ENCODE measurements at regions not wholly inside any gene's neighbourhood (a gene's known extent, or its start where the extent isn't known, plus 50 kb on each side); places are given as distances from the start of the nearest gene placed in this dataset.

GRCh38 chr19:30167206-30167868 lies 204.8 kb upstream of the ZNF536 start:
- H3K27me3 ChIP-seq (replicated peaks; ENCODE audit: insufficient read depth): no peaks in the 10 kb centered on the region
- DNase-seq (ENCODE audit: low spot score) (no peak), ATAC-seq (ENCODE audit: insufficient number of reproducible peaks, low FRiP score, low read depth) (no peak)
- H3K27ac ChIP-seq: no peak overlapping the region
- no peaks in the 10 kb centered on the region for H3K4me1 ChIP-seq (ENCODE audit: control insufficient read depth in 1 of 2, low read depth in 2 of 2)
- H3K36me3 ChIP-seq: no peaks in the 10 kb centered on the region
- H3K4me3 ChIP-seq: no peak overlapping the region
- H3K9me3 ChIP-seq: no peaks in the 10 kb centered on the region
- no peak for TF ChIP-seq CTCF (IDR thresholded peaks at IDR 0.05)

DNA sequence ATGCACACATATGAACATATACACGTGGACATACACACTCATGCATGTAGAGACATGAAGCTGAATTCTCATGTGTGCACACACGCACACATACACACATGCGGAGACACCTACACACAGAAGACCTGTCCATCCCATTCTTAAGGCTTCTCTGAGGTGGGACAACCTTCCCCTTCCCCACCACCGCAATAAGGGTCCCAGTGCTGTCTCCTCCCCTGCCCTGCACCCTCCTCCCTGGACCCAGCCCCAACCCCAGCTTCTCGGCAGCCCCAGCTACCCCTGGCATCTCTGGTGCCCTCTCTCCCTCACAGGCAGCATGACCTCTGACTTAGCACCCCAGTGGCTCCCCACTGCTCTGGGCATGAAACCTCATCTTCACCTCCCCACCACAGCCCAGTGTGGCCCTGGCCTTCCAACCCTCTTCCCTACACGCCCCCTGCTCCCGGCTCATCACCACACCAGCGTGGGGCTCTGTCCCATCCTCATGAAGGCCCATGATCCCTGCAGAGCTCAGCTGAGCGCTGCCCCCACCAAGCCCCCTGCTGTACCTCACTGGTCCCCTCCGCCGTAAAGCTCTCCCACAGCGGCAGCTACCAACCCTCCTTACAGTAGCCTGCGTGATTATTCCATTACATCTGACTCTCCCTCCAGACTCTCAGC lies 204.1 kb upstream of the ZNF536 start:
- Histone ChIP-seq H3K4me1 (ENCODE audit: control insufficient read depth in 1 of 2, low read depth in 2 of 2) (no peaks in the 10 kb centered on the region), H3K4me3 (no peak overlapping the region), H3K36me3 (no peaks in the 10 kb centered on the region), H3K27me3 (replicated peaks; ENCODE audit: insufficient read depth) (no peaks in the 10 kb centered on the region), H3K27ac (no peak overlapping the region), H3K9me3 (no peaks in the 10 kb centered on the region)
- no peak for ATAC-seq (ENCODE audit: insufficient number of reproducible peaks, low FRiP score, low read depth)
- DNase-seq (ENCODE audit: low spot score): no peak
- no peak for TF ChIP-seq CTCF (IDR thresholded peaks at IDR 0.05)

DNA sequence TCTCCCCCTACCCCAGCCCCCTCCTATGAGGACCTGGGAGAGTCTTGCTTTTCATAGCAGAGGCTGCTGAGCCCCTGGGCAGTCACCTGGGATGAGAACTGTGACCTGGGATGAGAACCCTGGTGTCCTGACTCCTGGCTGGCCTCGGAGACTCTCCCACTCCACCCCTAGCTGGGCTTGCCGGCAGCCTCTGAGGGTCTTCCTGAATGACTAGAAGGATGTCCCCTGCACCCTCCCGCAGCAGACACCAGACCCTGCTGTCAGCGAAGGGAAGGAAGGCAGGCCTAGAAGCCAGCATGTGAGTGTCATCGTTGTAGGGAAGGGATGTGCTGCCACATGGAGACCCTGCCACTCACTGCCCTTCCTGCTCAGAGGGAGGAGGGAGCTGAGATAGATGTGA lies 203.4 kb upstream of the ZNF536 start:
- H3K27ac ChIP-seq: no peak overlapping the region
- no peak for TF ChIP-seq CTCF (IDR thresholded peaks at IDR 0.05)
- no peaks in the 10 kb centered on the region for H3K27me3 ChIP-seq (replicated peaks; ENCODE audit: insufficient read depth)
- DNase-seq (ENCODE audit: low spot score) (no peak), ATAC-seq (ENCODE audit: insufficient number of reproducible peaks, low FRiP score, low read depth) (no peak)
- H3K4me3 ChIP-seq: no peak overlapping the region
- H3K9me3 ChIP-seq: no peaks in the 10 kb centered on the region
- no peaks in the 10 kb centered on the region for H3K36me3 ChIP-seq
- no peaks in the 10 kb centered on the region for H3K4me1 ChIP-seq (ENCODE audit: control insufficient read depth in 1 of 2, low read depth in 2 of 2)

GRCh38 chr19:30169196-30169900 lies 202.8 kb upstream of the ZNF536 start:
- Histone ChIP-seq H3K9me3 (no peaks in the 10 kb centered on the region), H3K27ac (no peak overlapping the region), H3K36me3 (no peaks in the 10 kb centered on the region), H3K27me3 (replicated peaks; ENCODE audit: insufficient read depth) (no peaks in the 10 kb centered on the region), H3K4me1 (ENCODE audit: control insufficient read depth in 1 of 2, low read depth in 2 of 2) (no peaks in the 10 kb centered on the region), H3K4me3 (no peak overlapping the region)
- ATAC-seq (ENCODE audit: insufficient number of reproducible peaks, low FRiP score, low read depth) (no peak), DNase-seq (ENCODE audit: low spot score) (no peak)
- no peak for TF ChIP-seq CTCF (IDR thresholded peaks at IDR 0.05)

- H3K27me3 ChIP-seq (replicated peaks; ENCODE audit: insufficient read depth): no peaks in the 10 kb centered on the region
- ATAC-seq (ENCODE audit: insufficient number of reproducible peaks, low FRiP score, low read depth) (no peak), DNase-seq (ENCODE audit: low spot score) (no peak)
- no peak for TF ChIP-seq CTCF (IDR thresholded peaks at IDR 0.05)
- H3K4me3 ChIP-seq: no peak overlapping the region
- H3K27ac ChIP-seq: no peak overlapping the region
- no peaks in the 10 kb centered on the region for H3K4me1 ChIP-seq (ENCODE audit: control insufficient read depth in 1 of 2, low read depth in 2 of 2)
- no peaks in the 10 kb centered on the region for H3K36me3 ChIP-seq
- H3K9me3 ChIP-seq: no peaks in the 10 kb centered on the region
These were observed 202.1 kb upstream of the ZNF536 start for GRCh38 chr19:30170081-30170480.

All from thoracic aorta (tissue), 2 donors.